ENCODE measurements at regions not wholly inside any gene's neighbourhood (a gene's known extent, or its start where the extent isn't known, plus 50 kb on each side); places are given as distances from the start of the nearest gene placed in this dataset.
"Not testable (repeated sequence)": the region's sequence is repeated elsewhere in the genome, so short reads cannot be mapped to it uniquely, and the experiment has no call there.

DNA sequence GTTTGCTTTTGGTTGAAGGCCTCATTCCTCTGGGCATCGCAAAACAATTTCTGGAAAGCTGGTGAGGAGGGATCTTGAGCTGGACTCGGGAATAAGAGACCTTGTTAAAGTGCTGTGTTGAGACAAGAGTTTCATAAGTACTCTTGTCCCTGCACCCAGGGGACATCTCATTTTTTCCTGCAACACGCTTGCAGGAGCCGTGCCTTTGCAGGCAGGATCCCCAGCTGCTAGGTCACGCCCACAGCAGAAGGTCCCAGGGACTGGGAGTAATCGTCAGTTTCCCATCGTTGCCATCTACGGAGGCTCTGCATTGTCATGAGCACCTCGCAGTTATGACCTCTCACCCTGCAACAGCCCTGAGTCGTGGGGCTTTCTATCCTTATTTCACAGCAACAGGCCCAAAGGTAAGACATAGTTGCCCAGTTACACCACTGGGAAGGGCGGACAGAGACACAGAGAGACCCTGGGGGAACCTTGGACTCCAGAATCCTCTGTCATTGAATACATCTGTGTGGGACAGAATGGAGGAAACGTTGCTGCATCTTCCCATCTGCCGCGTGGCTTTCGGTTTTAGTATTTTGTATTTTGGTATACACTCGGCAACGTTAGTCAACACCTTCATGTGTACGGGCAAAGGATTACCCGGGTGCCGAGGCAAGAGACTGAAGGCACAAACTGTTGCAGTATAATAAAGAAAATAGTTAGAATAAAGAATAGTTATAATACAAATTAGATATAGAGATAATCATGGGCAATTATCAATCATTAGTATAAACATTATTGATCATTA is 60.4 kb upstream of the DMRTB1 start:
- no peak for DNase-seq (ENCODE audit: low read depth)
- no peak overlapping the region for H3K4me3 ChIP-seq (ENCODE audit: low read depth, low read length)

DNA sequence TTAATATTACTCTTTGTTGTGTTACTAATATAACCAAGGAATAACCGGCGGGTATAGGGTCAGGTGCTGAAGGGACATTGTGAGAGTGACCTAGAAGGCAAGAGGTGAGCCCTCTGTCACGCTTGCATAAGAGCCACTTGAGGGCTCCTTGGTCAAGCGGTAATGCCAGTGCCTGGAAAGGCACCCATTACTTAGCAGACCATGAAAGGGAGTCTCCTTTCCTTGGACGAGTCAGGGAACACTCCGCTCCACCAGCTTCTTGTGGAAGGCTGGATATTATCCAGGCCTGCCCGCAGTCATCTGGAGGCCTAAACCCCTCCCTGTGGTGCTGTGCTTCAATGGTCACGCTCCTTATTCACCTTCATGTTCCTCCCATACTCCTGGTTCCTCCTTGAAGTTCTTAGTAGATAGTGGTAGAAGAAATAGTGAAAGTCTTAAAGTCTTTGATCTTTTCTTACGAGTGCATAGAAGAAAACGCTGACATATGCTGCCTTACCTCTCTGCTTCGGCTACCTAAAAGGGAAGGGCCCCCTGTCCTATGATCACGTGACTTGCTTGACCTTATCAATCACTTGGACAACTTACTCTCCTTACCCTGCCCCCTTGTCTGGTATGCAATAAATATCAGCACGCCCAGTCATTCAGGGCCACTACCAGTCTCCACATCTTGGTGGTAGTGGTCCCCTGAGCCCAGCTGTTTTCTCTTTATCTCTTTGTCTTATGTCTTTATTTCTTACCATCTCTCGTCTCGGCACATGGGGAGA is 59.6 kb upstream of the DMRTB1 start:
- not testable (repeated sequence) for DNase-seq (ENCODE audit: low read depth)

DNA sequence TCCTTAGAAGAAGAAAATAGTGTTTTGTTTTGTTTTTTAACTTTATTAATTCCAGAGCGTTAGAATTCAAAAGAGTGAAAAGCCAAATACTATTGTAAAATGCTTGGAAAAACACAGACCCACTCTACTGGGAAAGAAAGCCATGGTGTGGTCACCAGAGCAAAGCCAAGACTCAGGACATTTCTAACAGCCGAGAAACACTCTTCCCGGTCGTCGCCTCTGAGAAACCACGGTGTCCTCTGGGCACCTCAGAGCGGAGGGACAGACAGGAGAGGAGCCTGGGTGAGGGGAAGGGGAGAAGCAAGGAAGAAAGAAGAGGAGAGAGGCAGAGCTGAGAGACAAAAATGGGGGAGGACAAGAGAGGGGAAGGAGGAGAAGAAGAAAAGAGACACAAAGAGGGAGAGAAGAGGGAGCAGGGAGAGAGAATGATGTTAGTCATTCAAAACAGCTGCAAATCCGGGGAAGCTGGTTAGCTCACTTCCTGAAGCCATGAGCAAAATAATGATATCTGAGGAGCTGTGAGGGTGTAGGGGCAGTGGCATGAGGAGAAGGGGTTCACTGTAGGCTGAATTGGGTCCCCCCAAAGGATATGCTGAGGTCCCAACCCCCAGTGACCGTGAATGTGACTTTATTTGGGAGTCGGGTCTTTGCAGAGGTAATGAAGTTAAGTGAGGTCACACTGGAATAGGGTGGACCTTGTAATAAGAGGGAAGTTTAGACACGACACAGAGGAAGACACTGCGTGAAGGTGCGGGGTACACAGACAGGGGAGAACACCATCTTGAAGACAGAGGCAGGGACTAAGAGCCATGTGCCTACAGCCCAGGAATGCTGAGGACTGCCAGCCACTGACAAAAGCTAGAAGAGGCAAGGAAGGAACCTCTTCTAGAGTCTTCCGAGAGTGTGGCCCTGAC is 58.2 kb upstream of the DMRTB1 start:
- no peak overlapping the region for H3K4me3 ChIP-seq (ENCODE audit: low read depth, low read length)
- DNase-seq (ENCODE audit: low read depth) = no peak

More for the DNA sequence above, 59.6 kb upstream of the DMRTB1 start:
- not testable (repeated sequence) for H3K4me3 ChIP-seq (ENCODE audit: low read depth, low read length)

DNA sequence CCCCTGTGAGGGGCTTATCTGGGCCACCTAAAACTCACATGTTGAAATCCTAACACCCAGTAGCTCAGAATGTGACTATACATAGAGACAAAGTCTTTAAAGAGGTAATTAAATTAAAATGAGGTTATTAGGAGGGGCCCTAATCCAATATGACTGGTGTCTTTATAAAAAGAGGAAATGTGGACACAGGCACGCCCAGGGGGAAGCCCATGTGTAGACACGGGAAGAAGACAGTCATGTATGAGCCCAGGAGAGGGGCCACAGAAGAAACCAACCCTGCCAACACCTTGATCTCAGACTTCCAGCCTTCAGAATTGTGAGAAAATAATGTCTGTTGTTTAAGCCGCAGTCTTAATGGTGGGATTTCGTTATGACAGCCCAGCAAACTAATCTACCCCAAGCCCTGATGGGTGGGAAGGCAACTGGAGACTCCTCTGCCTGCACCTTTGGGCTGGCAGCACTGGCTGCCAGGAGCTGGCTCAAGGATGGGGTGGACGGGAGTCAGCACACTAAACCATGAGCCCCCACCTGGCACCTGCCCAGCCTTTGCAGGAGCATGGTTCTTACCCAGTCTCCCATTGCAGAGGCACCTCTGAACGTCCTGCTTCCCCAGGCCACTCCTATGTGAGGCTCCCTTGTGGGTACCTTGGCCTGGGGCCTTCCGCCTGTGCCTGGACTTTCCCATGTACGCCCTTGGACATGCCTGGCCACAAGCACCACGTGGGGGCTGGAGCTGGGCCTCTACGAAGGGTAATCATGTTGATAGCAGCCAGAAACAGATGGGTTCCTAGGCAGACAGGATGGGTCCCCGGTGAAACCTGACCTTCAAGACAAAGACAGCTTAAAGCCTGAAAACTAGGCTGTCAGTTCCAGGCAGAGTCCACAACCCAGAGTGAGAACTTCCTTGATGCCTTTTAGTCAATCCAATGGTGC is 57.1 kb upstream of the DMRTB1 start:
- no peak overlapping the region for H3K4me3 ChIP-seq (ENCODE audit: low read depth, low read length)
- DNase-seq (ENCODE audit: low read depth) = no peak

DNA sequence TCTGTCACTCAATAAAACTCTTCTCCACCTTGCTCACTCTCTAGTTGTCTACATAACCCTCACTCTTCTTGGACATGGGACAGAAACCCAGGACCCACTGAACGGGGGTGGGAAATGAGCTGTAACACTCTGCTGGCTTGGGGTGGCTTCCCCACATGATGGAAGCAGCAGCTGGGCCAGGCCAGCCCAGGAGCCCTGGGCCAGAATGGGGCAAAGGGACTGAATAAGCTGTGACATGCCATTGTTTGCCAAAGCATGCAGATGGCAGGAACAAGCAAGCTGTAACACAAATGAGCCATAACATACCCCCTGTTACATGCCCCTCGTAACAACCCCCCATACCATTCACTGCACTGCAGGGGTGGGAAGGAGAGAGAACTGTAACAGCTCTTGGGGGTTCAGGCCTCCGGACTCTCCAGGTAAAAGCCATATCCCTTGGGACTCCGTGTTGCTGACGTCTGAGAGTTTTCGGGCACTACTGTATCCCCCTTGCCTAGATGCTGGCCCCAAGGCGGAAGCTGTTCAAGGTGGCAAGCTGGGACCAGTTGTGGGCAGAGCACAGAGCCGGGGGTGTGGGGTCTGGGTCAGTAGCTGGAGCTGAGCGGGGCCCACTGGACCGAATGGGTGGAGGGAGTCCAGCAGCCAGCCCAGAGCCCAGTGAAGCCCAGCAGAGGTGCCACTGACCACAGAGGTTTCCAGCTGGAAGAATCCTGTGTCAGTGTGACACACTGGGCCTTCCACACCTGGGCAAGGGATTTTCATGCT is 56.1 kb upstream of the DMRTB1 start:
- no peak for DNase-seq (ENCODE audit: low read depth)

DNA sequence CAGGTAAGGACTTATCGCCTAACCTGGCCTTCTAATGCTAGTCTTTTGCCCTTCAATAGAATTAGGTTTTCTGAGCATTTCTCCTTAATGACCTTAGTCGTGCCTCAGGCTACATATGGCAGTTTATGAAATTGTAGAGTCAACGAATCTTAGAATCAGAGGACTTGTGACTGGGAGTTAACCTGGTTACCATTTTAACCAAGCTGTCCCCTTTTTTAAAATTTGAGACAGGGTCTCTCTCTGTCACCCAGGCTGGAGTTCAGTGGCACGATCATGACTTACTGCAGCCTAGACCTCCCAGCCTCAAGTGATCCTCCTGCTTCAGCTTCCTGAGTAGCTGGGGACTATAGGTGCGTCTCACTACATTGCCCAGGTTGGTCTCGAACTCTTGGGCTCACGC is 53.5 kb upstream of the DMRTB1 start:
- no peak overlapping the region for H3K4me3 ChIP-seq (ENCODE audit: low read depth, low read length)
- no peak for DNase-seq (ENCODE audit: low read depth)

More for the DNA sequence above, 56.1 kb upstream of the DMRTB1 start:
- no peak overlapping the region for H3K4me3 ChIP-seq (ENCODE audit: low read depth, low read length)

DNA sequence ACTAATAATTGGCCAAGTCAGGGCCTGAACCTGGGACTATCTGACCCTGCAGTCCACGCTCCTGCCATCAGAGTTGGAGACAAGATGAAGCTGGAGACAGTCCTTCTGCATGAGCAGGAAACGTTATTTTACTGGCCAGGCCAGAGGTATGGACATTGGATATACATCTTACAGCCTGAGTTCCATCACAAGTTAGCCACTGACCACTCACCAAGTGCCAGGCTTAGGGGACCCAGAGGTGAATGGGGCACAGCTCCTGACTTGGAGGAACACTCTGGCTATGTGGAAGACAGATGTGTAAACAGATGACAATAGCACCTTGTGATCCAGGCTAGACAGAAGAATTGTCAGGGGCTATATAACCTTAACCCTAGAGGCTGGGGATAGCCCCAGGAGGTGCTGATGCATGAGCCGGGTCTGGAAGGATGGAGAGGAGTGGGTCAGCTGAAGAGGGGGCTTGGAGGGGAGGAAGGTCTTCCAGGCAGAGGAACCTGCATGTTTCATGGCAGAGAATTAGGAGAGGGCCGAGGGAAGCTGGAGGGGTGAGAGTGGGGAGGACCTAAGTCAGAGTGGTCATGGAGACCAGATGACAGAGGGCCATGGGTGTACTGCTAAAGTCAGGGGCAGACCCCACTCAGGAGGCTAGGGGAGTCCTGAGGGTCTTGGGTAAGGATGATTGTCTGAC is 52.5 kb upstream of the DMRTB1 start:
- no peak for DNase-seq (ENCODE audit: low read depth)
- no peak overlapping the region for H3K4me3 ChIP-seq (ENCODE audit: low read depth, low read length)

DNA sequence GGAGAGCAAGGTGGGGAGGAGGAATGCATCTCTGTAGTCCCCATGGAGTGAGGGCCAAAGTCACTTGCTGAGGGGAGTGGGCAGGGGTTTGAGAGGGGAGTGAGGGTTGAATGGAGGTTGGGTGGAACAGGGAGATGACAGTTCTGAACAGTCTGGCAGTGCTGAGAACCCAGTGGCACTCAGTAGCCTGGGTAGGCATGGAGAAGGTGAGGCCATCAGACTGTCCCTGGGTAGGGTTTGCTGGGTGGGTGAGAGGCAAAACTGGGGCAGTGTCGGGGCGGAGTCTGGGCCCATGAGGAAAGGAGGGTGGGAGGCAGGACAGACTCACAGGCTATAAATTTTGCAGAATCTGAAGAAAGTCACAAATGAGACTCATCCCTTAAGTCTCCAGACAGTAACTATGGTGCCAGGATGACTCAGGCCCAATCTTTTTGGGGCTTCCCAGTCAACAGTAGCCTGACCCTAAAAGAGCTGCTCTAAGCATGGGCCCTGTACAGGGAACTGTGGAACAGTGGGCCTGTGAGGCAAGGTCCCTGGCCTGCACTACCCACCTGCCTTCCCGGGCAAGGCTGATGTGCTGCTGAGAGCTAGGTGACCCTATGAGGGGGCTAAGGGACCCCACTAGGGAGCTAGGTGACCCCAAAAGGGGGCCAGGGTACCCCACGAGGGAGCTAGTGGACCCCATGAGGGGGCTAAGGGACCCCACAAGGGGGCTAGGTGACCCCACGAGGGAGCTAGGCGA is 51.0 kb upstream of the DMRTB1 start:
- H3K4me3 ChIP-seq (ENCODE audit: low read depth, low read length) = no peak overlapping the region
- no peak for DNase-seq (ENCODE audit: low read depth)

DNA sequence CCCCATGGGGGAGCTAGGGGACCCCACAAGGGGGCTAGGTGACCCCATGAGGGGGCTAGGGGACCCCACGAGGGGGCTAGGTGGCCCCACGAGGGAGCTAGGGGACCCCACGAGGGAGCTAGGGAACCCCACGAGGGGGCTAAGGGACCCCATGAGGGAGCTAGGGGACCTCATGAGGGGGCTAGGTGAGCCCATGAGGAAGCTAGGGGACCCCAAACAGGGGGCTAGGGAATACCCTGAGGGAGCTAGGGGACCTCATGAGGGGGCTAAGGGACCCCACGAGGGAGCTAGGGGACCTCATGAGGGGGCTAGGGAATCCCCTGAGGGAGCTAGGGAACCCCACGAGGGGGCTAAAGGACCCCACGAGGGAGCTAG is 50.5 kb upstream of the DMRTB1 start:
- no peak for DNase-seq (ENCODE audit: low read depth)

DNA sequence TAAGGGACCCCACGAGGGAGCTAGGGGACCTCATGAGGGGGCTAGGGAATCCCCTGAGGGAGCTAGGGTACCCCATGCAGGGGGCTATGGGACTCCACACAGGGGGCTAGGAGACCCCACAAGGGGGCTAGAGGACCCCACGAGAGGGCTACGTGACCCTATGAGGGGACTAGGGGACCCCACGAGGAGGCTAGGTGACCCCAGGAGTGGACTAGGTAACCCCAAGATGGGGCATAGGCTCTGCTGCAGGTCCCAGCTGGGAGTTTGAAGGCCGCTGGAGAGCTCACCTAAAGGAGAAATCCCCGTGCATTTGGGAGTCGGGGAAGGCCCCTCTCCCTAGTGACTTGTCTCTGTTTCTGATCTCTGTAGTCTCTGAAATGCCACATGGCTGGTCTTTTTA is 50.0 kb upstream of the DMRTB1 start:
- DNase-seq (ENCODE audit: low read depth) = no peak
- no peak overlapping the region for H3K4me3 ChIP-seq (ENCODE audit: low read depth, low read length)

More for the DNA sequence above, 50.5 kb upstream of the DMRTB1 start:
- no peak overlapping the region for H3K4me3 ChIP-seq (ENCODE audit: low read depth, low read length)

Measured in skeletal muscle cell (primary cell).